Endothelial cell of umbilical vein (primary cell): ENCODE measurements at regions not wholly inside any gene's neighbourhood (a gene's known extent, or its start where the extent isn't known, plus 50 kb on each side); places are given as distances from the start of the nearest gene placed in this dataset.

Experiments used
- BruUV-seq: library from RNA; stranded (reverse); fragments of 400-500 nt; replicated peaks from 2 replicates; lab custom pipeline; 2021; lab: Mats Ljungman, UMichigan
- CTCF ChIA-PET: fragments of 300-600, 350-600 bp; sonication (Branson Sonifier 250); formaldehyde crosslinking; loops from one replicate; lab custom pipeline; 2021; ENCODE audit warnings: antibody characterized with exemption, inconsistent platforms; lab: Charles Lee
- POLR2A ChIA-PET: fragments of 300-600, 350-600 bp; sonication (Branson Sonifier 250); formaldehyde crosslinking; loops from one replicate; lab custom pipeline; 2021; ENCODE audit warnings: antibody characterized with exemption, inconsistent platforms; lab: Charles Lee
- DNase-seq: peaks from one replicate; pipeline ENCODE4 v3.0.0-alpha.2; 2011; ENCODE audit warnings: low read depth, low spot score
- FAIRE-seq: peaks from 2 replicates; lab custom pipeline; 2011; peaks lifted over from hg19 to GRCh38; lab: Jason Lieb, UNC
- H2AFZ ChIP-seq: 2 replicates; pipeline ENCODE4 v1.6.0; 2012; ENCODE audit warnings: low read depth, low read length, control low read depth, inconsistent platforms
- H3K27ac ChIP-seq: 2 replicates; pipeline ENCODE4 v1.5.1; 2011; ENCODE audit warnings: low read depth, mild to moderate bottlenecking, control low read depth, low read length, moderate library complexity; ENCODE audit not compliant: insufficient read depth
- H3K27me3 ChIP-seq, 2 experiments: 2 replicates each; pipeline versions ENCODE4 v1.6.0 to v1.6.1; 2011; ENCODE audit warnings: low read length in 2 of 2, mixed read lengths in 1 of 2; ENCODE audit not compliant: control insufficient read depth in 2 of 2, insufficient read depth in 2 of 2
- H3K36me3 ChIP-seq, 2 experiments: 2 replicates in 1 of 2; 3 replicates in 1 of 2; pipeline ENCODE4 v1.5.1; 2011; ENCODE audit warnings: low read length in 2 of 2, mild to moderate bottlenecking in 1 of 2, moderate library complexity in 1 of 2; ENCODE audit not compliant: control insufficient read depth in 2 of 2, insufficient read depth in 2 of 2; ENCODE audit errors: extremely low read depth in 1 of 2
- H3K4me1 ChIP-seq: 3 replicates; pipeline ENCODE4 v1.5.1; 2011; ENCODE audit warnings: mild to moderate bottlenecking, low read length; ENCODE audit not compliant: control insufficient read depth, insufficient read depth; ENCODE audit errors: extremely low read depth
- H3K4me2 ChIP-seq: 2 replicates; pipeline ENCODE4 v1.6.1; 2011; ENCODE audit warnings: low read length, control low read depth, mixed read lengths; ENCODE audit not compliant: insufficient read depth
- H3K4me3 ChIP-seq, 3 experiments: fragments of 200-600 bp in 1 of 3; sonication (generic), shearing (Covaris generic) in 1 of 3; replicated peaks in 1 of 3; 2 replicates each; pipeline ENCODE4 v1.5.1; 2011 to 2016; ENCODE audit warnings: control low read depth in 3 of 3, low read length in 3 of 3, mild to moderate bottlenecking in 2 of 3, inconsistent platforms in 1 of 3, low read depth in 1 of 3, moderate library complexity in 1 of 3; ENCODE audit not compliant: insufficient read depth in 1 of 3
- H3K79me2 ChIP-seq: 2 replicates; pipeline ENCODE4 v1.6.0; 2012; ENCODE audit warnings: low read length, inconsistent platforms; ENCODE audit not compliant: control insufficient read depth, insufficient read depth
- H3K9ac ChIP-seq: replicated peaks from 2 replicates; pipeline ENCODE3; 2011; ENCODE audit warnings: low read length, control low read depth; ENCODE audit not compliant: insufficient read depth; ENCODE audit errors: extremely low read depth
- H3K9me1 ChIP-seq: replicated peaks from 3 replicates; pipeline ENCODE4 v1.6.0; 2011; ENCODE audit warnings: mild to moderate bottlenecking, low read length; ENCODE audit not compliant: control insufficient read depth, insufficient read depth; ENCODE audit errors: extremely low read depth
- H3K9me3 ChIP-seq: replicated peaks from 2 replicates; pipeline ENCODE4 v1.5.1; 2012; ENCODE audit warnings: low read length, inconsistent platforms; ENCODE audit not compliant: control insufficient read depth, insufficient read depth
- H4K20me1 ChIP-seq: replicated peaks from 2 replicates; pipeline ENCODE3; 2011; ENCODE audit warnings: mild to moderate bottlenecking, low read length; ENCODE audit not compliant: control insufficient read depth, insufficient read depth; ENCODE audit errors: extremely low read depth
- CTCF ChIP-seq, 2 donors: IDR thresholded peaks; 1 replicate in 1 of 2; 2 replicates in 1 of 2; pipeline ENCODE4 v1.5.1; 2011; ENCODE audit warnings: low read length in 2 of 2, mild to moderate bottlenecking in 2 of 2, moderate library complexity in 2 of 2, control low read depth in 1 of 2, inconsistent platforms in 1 of 2, low read depth in 1 of 2; ENCODE audit not compliant: insufficient read depth in 1 of 2; ENCODE audit errors: extremely low read depth in 1 of 2
- EZH2 ChIP-seq: IDR thresholded peaks from 2 replicates; pipeline ENCODE4 v1.6.1; 2012; ENCODE audit warnings: borderline replicate concordance, low read depth, mild to moderate bottlenecking, moderate library complexity, low read length, inconsistent platforms; ENCODE audit not compliant: severe bottlenecking
- FOS ChIP-seq: IDR thresholded peaks from 2 replicates; pipeline ENCODE4 v1.6.1; 2011; ENCODE audit warnings: mild to moderate bottlenecking, low read length, moderate library complexity, borderline replicate concordance; ENCODE audit not compliant: insufficient read depth
- MAX ChIP-seq: IDR thresholded peaks from 2 replicates; pipeline ENCODE4 v1.6.1; 2011; ENCODE audit not compliant: insufficient read depth, insufficient read length
- POLR2AphosphoS5 ChIP-seq: IDR thresholded peaks from 2 replicates; pipeline ENCODE4 v1.6.1; 2012; ENCODE audit warnings: low read depth, mild to moderate bottlenecking, control low read depth, low read length, moderate library complexity; ENCODE audit not compliant: insufficient read depth
- dilution Hi-C: fragments of 300-500 bp; cut with MboI; formaldehyde crosslinking; loops from one replicate; pipeline ENCODE4 v1.15.0; 2019; ENCODE audit warnings: low sequenced_read_pairs; ENCODE audit not compliant: extremely low pct_ligation_motif_present
- intact Hi-C: fragments of 100-400 bp; cut with micrococcal nuclease; formaldehyde crosslinking; loops from one replicate; pipeline ENCODE4 v1.10.0; 2022

GRCh38 chr3:168292296-168292695 lies 196.6 kb upstream of the GOLIM4 start:
- Histone ChIP-seq H2AFZ (no peak overlapping the region), H3K4me3 (no peak overlapping the region), H3K27me3 (no peaks in the 10 kb centered on the region), H3K27ac (no peak overlapping the region), H3K9me3 (no peaks in the 10 kb centered on the region), H3K4me1 (no peaks in the 10 kb centered on the region), H3K9ac (no peak overlapping the region), H3K4me2 (no peak overlapping the region), H3K79me2 (no peaks in the 10 kb centered on the region), H3K9me1 (no peaks in the 10 kb centered on the region), H3K36me3 (no peaks in the 10 kb centered on the region), H4K20me1 (no peaks in the 10 kb centered on the region)
- POLR2A ChIA-PET: no interaction called here
- no peak for FAIRE-seq
- TF ChIP-seq FOS (no peak), CTCF (IDR thresholded peaks at IDR 0.05; ENCODE audit: extremely low read depth in 1 of 2, insufficient read depth in 1 of 2, low read depth in 1 of 2, low read length in 2 of 2) (no peak), EZH2 (no peak)
- no TSS peak for BruUV-seq
- no peak for DNase-seq
- intact Hi-C loops (no loop called here), dilution Hi-C loops (no loop called here)
- CTCF ChIA-PET: no interaction called here

GRCh38 chr3:168289471-168290008 lies 193.8 kb upstream of the GOLIM4 start:
- Histone ChIP-seq H3K9ac (no peak overlapping the region), H3K27me3 (no peaks in the 10 kb centered on the region), H3K36me3 (no peaks in the 10 kb centered on the region), H3K9me3 (no peaks in the 10 kb centered on the region), H3K79me2 (no peaks in the 10 kb centered on the region), H3K4me3 (no peak overlapping the region), H3K9me1 (no peaks in the 10 kb centered on the region), H4K20me1 (no peaks in the 10 kb centered on the region), H3K4me1 (no peaks in the 10 kb centered on the region), H3K4me2 (no peak overlapping the region), H2AFZ (no peak overlapping the region), H3K27ac (no peak overlapping the region)
- POLR2A ChIA-PET: no interaction called here
- intact Hi-C loops: no loop called here
- FAIRE-seq (no peak), DNase-seq (no peak)
- TF ChIP-seq POLR2AphosphoS5 (no peak), MAX (no peak)
- CTCF ChIA-PET: no interaction called here
- dilution Hi-C loops: no loop called here
- BruUV-seq: no TSS peak
